ENCODE measurements at regions not wholly inside any gene's neighbourhood (a gene's known extent, or its start where the extent isn't known, plus 50 kb on each side); places are given as distances from the start of the nearest gene placed in this dataset.

DNA sequence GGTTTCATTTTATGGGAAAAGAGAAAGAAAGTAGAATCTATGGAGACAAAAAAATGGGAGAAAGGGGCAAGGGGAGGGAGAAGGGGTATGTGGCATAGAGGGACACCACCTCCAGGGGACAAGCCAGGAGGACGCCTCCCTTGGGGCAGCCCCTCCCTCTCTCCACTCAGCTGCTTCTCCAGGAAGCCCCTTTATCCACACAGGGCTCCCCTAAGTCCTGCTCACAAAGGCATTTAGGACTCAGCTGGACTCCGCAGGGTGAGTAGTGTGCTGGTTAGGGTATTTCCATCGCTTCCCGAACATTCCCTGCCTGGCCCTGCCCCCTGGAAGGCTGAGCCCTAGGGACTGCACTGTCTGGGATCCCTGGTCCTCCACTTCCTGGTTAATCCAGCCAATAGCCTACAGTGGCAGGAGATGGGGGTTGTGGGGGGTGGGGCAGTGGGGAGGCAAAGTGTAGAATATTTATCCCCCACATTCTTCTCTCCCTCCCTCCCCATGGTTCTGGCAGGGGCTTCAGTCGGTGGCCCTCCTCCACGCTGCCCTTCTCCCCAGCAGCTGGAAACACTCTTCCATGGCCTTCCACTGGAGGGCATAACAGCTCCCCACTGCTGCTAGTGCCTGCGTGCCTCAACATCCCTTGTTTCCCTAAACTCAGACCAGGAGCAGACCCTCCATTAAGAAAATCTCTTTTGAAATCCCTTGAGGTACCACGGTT is 84.8 kb downstream of the SNX5 start (continued):
- TF ChIP-seq CEBPB (IDR thresholded peaks at IDR 0.05; ENCODE audit: low read depth, low read length), result no peak
- no peak for TF ChIP-seq YY1 (IDR thresholded peaks at IDR 0.05; ENCODE audit: low read depth, low read length)
- TF ChIP-seq, protein P1, sequence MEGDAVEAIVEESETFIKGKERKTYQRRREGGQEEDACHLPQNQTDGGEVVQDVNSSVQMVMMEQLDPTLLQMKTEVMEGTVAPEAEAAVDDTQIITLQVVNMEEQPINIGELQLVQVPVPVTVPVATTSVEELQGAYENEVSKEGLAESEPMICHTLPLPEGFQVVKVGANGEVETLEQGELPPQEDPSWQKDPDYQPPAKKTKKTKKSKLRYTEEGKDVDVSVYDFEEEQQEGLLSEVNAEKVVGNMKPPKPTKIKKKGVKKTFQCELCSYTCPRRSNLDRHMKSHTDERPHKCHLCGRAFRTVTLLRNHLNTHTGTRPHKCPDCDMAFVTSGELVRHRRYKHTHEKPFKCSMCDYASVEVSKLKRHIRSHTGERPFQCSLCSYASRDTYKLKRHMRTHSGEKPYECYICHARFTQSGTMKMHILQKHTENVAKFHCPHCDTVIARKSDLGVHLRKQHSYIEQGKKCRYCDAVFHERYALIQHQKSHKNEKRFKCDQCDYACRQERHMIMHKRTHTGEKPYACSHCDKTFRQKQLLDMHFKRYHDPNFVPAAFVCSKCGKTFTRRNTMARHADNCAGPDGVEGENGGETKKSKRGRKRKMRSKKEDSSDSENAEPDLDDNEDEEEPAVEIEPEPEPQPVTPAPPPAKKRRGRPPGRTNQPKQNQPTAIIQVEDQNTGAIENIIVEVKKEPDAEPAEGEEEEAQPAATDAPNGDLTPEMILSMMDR (IDR thresholded peaks at IDR 0.05; ENCODE audit: control extremely low read depth in 1 of 3, insufficient read depth in 1 of 3, low read depth in 1 of 3, low read length in 3 of 3), result peak; percentile 28 to 48 (median 46)

Data from H1 (cell line).